MM.1S (cell line): ENCODE measurements at regions not wholly inside any gene's neighbourhood (a gene's known extent, or its start where the extent isn't known, plus 50 kb on each side); places are given as distances from the start of the nearest gene placed in this dataset.

Experiments used
- DNase-seq: peaks from one replicate; pipeline ENCODE4 v3.0.0-alpha.2; 2015
- H2AFZ ChIP-seq: fragments of 300-600 bp; sonication (generic); 2 replicates; pipeline ENCODE4 v1.6.0; 2016; ENCODE audit warnings: antibody characterized with exemption, low read length
- H3F3A ChIP-seq: fragments of 300-600 bp; sonication (generic); 2 replicates; pipeline ENCODE4 v1.6.1; 2016; ENCODE audit warnings: mild to moderate bottlenecking, antibody characterized with exemption, low read length, moderate library complexity, mixed read lengths; ENCODE audit not compliant: insufficient read depth
- H3K27ac ChIP-seq: fragments of 300-600 bp; sonication (generic); 2 replicates; pipeline ENCODE4 v1.5.1; 2016; ENCODE audit warnings: mild to moderate bottlenecking, low read length
- H3K27me3 ChIP-seq: fragments of 300-600 bp; sonication (generic); replicated peaks from 2 replicates; pipeline ENCODE4 v1.6.0; 2016; ENCODE audit warnings: low read length; ENCODE audit not compliant: insufficient read depth
- H3K36me3 ChIP-seq: fragments of 300-600 bp; sonication (generic); replicated peaks from 2 replicates; pipeline ENCODE4 v1.6.1; 2016; ENCODE audit warnings: mild to moderate bottlenecking, low read length, mixed read lengths; ENCODE audit not compliant: insufficient read depth
- H3K4me1 ChIP-seq: fragments of 300-600 bp; sonication (generic); 2 replicates; pipeline ENCODE4 v1.6.1; 2016; ENCODE audit warnings: low read length, mixed read lengths
- H3K4me2 ChIP-seq: fragments of 300-600 bp; sonication (generic); 2 replicates; pipeline ENCODE4 v1.6.0; 2016; ENCODE audit warnings: low read depth, low read length
- H3K4me3 ChIP-seq: fragments of 300-600 bp; sonication (generic); 2 replicates; pipeline ENCODE4 v1.5.1; 2016; ENCODE audit warnings: low read length, mixed read lengths
- H3K79me2 ChIP-seq: fragments of 300-600 bp; sonication (generic); 2 replicates; pipeline ENCODE4 v1.6.1; 2016; ENCODE audit warnings: mixed run types, low read length, mixed read lengths
- H3K9ac ChIP-seq: fragments of 300-600 bp; sonication (generic); 2 replicates; pipeline ENCODE4 v1.6.1; 2016; ENCODE audit warnings: low read length, mixed read lengths
- H3K9me2 ChIP-seq: fragments of 300-600 bp; sonication (generic); replicated peaks from 2 replicates; pipeline ENCODE4 v1.6.1; 2016; ENCODE audit warnings: mild to moderate bottlenecking, low read length, mixed read lengths; ENCODE audit not compliant: insufficient read depth
- H3K9me3 ChIP-seq: fragments of 300-600 bp; sonication (generic); replicated peaks from 2 replicates; pipeline ENCODE4 v1.6.1; 2016; ENCODE audit warnings: mild to moderate bottlenecking, low read length, mixed read lengths; ENCODE audit not compliant: insufficient read depth
- H4K20me1 ChIP-seq: fragments of 300-600 bp; sonication (generic); 2 replicates; pipeline ENCODE4 v1.6.1; 2016; ENCODE audit warnings: mild to moderate bottlenecking, low read length, moderate library complexity, mixed read lengths; ENCODE audit not compliant: insufficient read depth
- EZH2 ChIP-seq: fragments of 300-600 bp; sonication (generic); optimal IDR thresholded peaks from 2 replicates; pipeline ENCODE3; 2017; ENCODE audit warnings: low read depth, mild to moderate bottlenecking, antibody characterized with exemption, low read length, mixed read lengths
- EZH2phosphoT487 ChIP-seq: fragments of 300-600 bp; sonication (generic); IDR thresholded peaks from 2 replicates; pipeline ENCODE4 v1.6.1; 2018; ENCODE audit warnings: antibody characterized with exemption, low read length
- TF ChIP-seq, protein P1 (sequence below): fragments of 300-600 bp; sonication (generic); IDR thresholded peaks from 2 replicates; pipeline ENCODE4 v1.5.1; 2016; ENCODE audit warnings: antibody characterized with exemption, low read length, mixed read lengths

GRCh38 chr1:108063703-108064102 lies 98.7 kb upstream of the VAV3 start:
- Histone ChIP-seq H3K4me3 (no peak overlapping the region), H3F3A (no peaks in the 10 kb centered on the region), H2AFZ (no peak overlapping the region), H3K4me2 (no peak overlapping the region), H3K79me2 (no peaks in the 10 kb centered on the region), H3K27ac (no peak overlapping the region), H4K20me1 (no peaks in the 10 kb centered on the region), H3K9me2 (no peaks in the 10 kb centered on the region), H3K9ac (no peak overlapping the region), H3K36me3 (no peaks in the 10 kb centered on the region), H3K4me1 (no peaks in the 10 kb centered on the region), H3K9me3 (no peaks in the 10 kb centered on the region), H3K27me3 (no peaks in the 10 kb centered on the region)
- TF ChIP-seq, protein P1, sequence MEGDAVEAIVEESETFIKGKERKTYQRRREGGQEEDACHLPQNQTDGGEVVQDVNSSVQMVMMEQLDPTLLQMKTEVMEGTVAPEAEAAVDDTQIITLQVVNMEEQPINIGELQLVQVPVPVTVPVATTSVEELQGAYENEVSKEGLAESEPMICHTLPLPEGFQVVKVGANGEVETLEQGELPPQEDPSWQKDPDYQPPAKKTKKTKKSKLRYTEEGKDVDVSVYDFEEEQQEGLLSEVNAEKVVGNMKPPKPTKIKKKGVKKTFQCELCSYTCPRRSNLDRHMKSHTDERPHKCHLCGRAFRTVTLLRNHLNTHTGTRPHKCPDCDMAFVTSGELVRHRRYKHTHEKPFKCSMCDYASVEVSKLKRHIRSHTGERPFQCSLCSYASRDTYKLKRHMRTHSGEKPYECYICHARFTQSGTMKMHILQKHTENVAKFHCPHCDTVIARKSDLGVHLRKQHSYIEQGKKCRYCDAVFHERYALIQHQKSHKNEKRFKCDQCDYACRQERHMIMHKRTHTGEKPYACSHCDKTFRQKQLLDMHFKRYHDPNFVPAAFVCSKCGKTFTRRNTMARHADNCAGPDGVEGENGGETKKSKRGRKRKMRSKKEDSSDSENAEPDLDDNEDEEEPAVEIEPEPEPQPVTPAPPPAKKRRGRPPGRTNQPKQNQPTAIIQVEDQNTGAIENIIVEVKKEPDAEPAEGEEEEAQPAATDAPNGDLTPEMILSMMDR = no peak
- TF ChIP-seq EZH2phosphoT487 (no peak), EZH2 (no peak)
- no peak for DNase-seq

DNA sequence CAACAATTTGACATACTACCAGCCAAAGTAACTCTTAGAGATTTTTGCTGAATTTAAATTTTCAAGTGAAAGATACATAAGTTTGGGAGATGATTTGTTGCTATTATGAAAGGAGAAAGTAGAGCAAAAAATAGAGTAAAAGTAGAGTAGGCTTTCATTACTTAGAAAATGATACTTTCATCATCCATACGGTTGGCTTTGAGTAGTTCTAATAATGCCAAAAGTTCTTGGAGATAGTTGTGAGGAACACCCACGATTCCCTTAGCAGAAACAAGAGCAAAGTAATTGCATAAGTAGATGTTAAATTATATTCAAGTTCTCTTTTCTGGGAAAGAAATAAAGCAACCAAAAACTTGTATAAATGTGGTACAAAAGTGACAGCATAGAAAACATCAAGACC lies 95.0 kb upstream of the VAV3 start:
- H2AFZ ChIP-seq = no peak overlapping the region
- no peak overlapping the region for H3K4me2 ChIP-seq
- TF ChIP-seq EZH2 (no peak), EZH2phosphoT487 (no peak)
- TF ChIP-seq, protein P1 = no peak

DNA sequence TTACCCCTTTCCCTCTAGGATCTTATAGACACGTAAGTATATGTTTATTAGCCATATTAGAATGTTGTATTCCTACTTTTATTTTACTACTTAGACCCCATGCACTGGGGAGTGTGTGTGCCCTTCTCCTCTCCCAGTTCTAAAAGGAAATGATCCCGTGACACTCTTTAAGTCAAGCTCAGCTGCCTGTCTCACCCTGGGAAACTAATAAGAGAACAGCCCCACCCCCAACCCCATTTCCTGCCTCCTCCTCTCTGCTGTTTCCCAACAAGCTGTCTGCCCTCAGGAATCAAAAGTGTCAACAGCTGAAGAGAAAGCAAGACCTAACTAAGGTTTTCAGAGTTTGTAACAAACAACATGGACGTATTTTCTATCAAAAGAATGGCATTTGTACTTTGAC lies 92.6 kb upstream of the VAV3 start:
- H3K4me2 ChIP-seq = no peak overlapping the region
- no peaks in the 10 kb centered on the region for H3K9me3 ChIP-seq
- no peaks in the 10 kb centered on the region for H3K4me1 ChIP-seq
- H3K36me3 ChIP-seq = no peaks in the 10 kb centered on the region
- H3K27ac ChIP-seq = no peak overlapping the region
- no peak overlapping the region for H3K4me3 ChIP-seq
- H2AFZ ChIP-seq = no peak overlapping the region
- no peaks in the 10 kb centered on the region for H3K79me2 ChIP-seq
- H3K9me2 ChIP-seq = no peaks in the 10 kb centered on the region
- no peak for DNase-seq
- no peaks in the 10 kb centered on the region for H3F3A ChIP-seq
- no peaks in the 10 kb centered on the region for H3K27me3 ChIP-seq
- H3K9ac ChIP-seq = no peak overlapping the region
- TF ChIP-seq EZH2phosphoT487 (no peak), EZH2 (no peak)
- TF ChIP-seq, protein P1 = no peak
- H4K20me1 ChIP-seq = no peaks in the 10 kb centered on the region

More for the DNA sequence above, 95.0 kb upstream of the VAV3 start:
- H4K20me1 ChIP-seq = no peaks in the 10 kb centered on the region
- no peaks in the 10 kb centered on the region for H3K4me1 ChIP-seq
- no peaks in the 10 kb centered on the region for H3K9me2 ChIP-seq
- DNase-seq = no peak
- no peak overlapping the region for H3K27ac ChIP-seq
- H3K9ac ChIP-seq = no peak overlapping the region
- H3K36me3 ChIP-seq = no peaks in the 10 kb centered on the region
- H3K79me2 ChIP-seq = no peaks in the 10 kb centered on the region
- H3K9me3 ChIP-seq = no peaks in the 10 kb centered on the region
- no peak overlapping the region for H3K4me3 ChIP-seq
- no peaks in the 10 kb centered on the region for H3F3A ChIP-seq
- H3K27me3 ChIP-seq = no peaks in the 10 kb centered on the region
